ENCODE measurements at regions not wholly inside any gene's neighbourhood (a gene's known extent, or its start where the extent isn't known, plus 50 kb on each side); places are given as distances from the start of the nearest gene placed in this dataset.

- TF ChIP-seq CTCF (optimal IDR thresholded peaks at IDR 0.05 in 1 of 3, IDR thresholded peaks at IDR 0.05 in 1 of 3, conservative IDR thresholded peaks at IDR 0.05 in 1 of 3; ENCODE audit: extremely low read depth in 1 of 3, insufficient read depth in 2 of 3, low read length in 3 of 3), result no peak
- no peak for TF ChIP-seq EZH2 (IDR thresholded peaks at IDR 0.05; ENCODE audit: low read length)
Observed at GRCh38 chr7:116443646-116444045, 55.9 kb upstream of the CAV2 start.
